Thyroid gland (tissue), 4 donors: ENCODE measurements at regions not wholly inside any gene's neighbourhood (a gene's known extent, or its start where the extent isn't known, plus 50 kb on each side); places are given as distances from the start of the nearest gene placed in this dataset.

ENCODE experiments used
- CTCF ChIP-seq, 6 experiments: fragments of 200-600 bp in 3 of 6; fragments of 450-650 bp in 3 of 6; sonication (generic) in 3 of 6; IDR thresholded peaks; one replicate each; pipeline ENCODE4 v1.5.1; 2016 to 2019; ENCODE audit warnings: antibody characterized with exemption in 6 of 6, mild to moderate bottlenecking in 2 of 6, inconsistent platforms in 1 of 6, moderate library complexity in 1 of 6
- POLR2A ChIP-seq, 2 donors: fragments of 450-650 bp; IDR thresholded peaks; one replicate each; pipeline ENCODE4 v1.6.1; 2017; ENCODE audit warnings: antibody characterized with exemption in 2 of 2, mild to moderate bottlenecking in 2 of 2, moderate library complexity in 1 of 2

GRCh38 chr2:188227713-188228112, 64.0 kb upstream of the GULP1 start:
- TF ChIP-seq POLR2A (IDR thresholded peaks at IDR 0.05) (no peak), CTCF (IDR thresholded peaks at IDR 0.05) (no peak)
